ENCODE measurements at regions not wholly inside any gene's neighbourhood (a gene's known extent, or its start where the extent isn't known, plus 50 kb on each side); places are given as distances from the start of the nearest gene placed in this dataset.
A peak's percentile ranks its signal among the peaks of the same experiment; 100 is the strongest.

DNA sequence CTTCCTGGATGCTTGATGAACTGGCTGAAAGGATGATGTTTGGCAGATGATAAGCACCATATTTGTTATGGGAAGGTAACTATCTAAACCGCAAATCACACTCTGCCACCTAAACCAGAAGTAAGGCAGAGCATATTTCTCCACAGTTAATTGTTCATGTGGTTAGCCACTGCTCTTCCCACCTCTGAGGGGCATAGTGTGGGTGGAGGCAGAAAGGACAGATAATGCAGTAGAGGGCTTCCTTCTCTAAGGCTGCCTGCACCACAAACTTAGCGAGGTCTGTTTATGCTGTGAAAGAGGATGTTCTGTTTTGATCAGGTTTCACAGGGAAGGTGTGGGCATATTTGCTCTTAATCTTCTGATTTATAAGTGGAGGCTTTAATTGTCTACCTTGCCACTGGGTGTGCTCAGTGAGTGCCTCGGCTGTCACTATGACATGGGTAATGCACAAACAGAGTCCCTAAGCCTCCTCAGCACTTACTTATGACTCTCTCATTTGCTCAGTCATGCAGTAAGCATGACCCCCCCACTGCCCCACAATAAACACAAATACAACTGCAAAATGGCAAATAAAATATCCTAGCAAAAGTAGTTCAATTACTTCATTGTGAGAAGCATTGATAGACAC lies 401.0 kb downstream of the TMA16 start:
- no peaks in the 10 kb centered on the region for H3K79me2 ChIP-seq (ENCODE audit: control insufficient read depth in 1 of 2, insufficient read depth in 2 of 2, low read length in 2 of 2)
- H3K27ac ChIP-seq (ENCODE audit: low read depth, low read length) = no peak overlapping the region; the same call in 1 of the 2 replicates
- CTCF ChIA-PET (ENCODE audit: partially characterized antibody) = interaction anchor here (0.6 to 1.4 kb wide), 4 partner anchors 10 to 257 kb away, joined by 3 to 4 read pairs (median 3); no protein-coding TSS in a partner anchor
- H3K14ac ChIP-seq (ENCODE audit: insufficient read length) = no peak overlapping the region
- POLR2A ChIA-PET (ENCODE audit: partially characterized antibody) = no interaction called here
- no peak overlapping the region for H4K91ac ChIP-seq (replicated peaks; ENCODE audit: insufficient read length, low read length)
- no peaks in the 10 kb centered on the region for H4K20me1 ChIP-seq (replicated peaks in 1 of 2; ENCODE audit: control insufficient read depth in 1 of 2, insufficient read depth in 2 of 2, low read length in 2 of 2)
- H3K27me3 ChIP-seq (replicated peaks in 1 of 4; ENCODE audit: control insufficient read depth in 3 of 4, extremely low read depth in 1 of 4, insufficient read depth in 3 of 4, low read length in 3 of 4) = no peaks in the 10 kb centered on the region
- H3K9me3 ChIP-seq (ENCODE audit: insufficient read depth in 2 of 2, low read depth in 1 of 2, low read length in 1 of 2) = no peaks in the 10 kb centered on the region
- H2AFZ ChIP-seq (ENCODE audit: low read length) = peak overlapping the region; percentile 85
- DNase-seq (ENCODE audit: low read depth in 1 of 2, low spot score in 2 of 2) (no peak), FAIRE-seq (no peak)
- H2BK20ac ChIP-seq (ENCODE audit: low read length) = no peak overlapping the region
- H4K8ac ChIP-seq (ENCODE audit: extremely low read depth, insufficient read depth, low read length) = no peak overlapping the region
- no peak overlapping the region for H3K56ac ChIP-seq (replicated peaks; ENCODE audit: insufficient read length, low read depth, low read length)
- H3K79me1 ChIP-seq (ENCODE audit: low read depth, low read length) = no peaks in the 10 kb centered on the region
- WGBS, 2 experiments (ENCODE audit: extremely low coverage in 1 of 2, insufficient coverage in 1 of 2, insufficient read length in 1 of 2, insufficient replicate concordance in 2 of 2, low coverage in 1 of 2, low lambda C conversion rate in 2 of 2, missing lambda C conversion rate in 1 of 2) = 78% methylated on average over 3 of the region's 3 CpGs; no CpG with 5 or more reads in 1 of the 2 experiments
- H3K36me3 ChIP-seq (ENCODE audit: control insufficient read depth in 2 of 4, insufficient read depth in 4 of 4, low read length in 3 of 4) = no peaks in the 10 kb centered on the region
- no peak overlapping the region for H2BK12ac ChIP-seq (ENCODE audit: low read depth, low read length)
- H4K5ac ChIP-seq (ENCODE audit: insufficient read length, low read depth, low read length) = peak overlapping the region; percentile 11
- H2AK5ac ChIP-seq (ENCODE audit: low read depth, low read length) = no peak overlapping the region
- no peak overlapping the region for H3K4ac ChIP-seq (replicated peaks; ENCODE audit: insufficient read length, low read depth, low read length)
- H3K4me3 ChIP-seq (ENCODE audit: extremely low read depth in 1 of 4, insufficient read depth in 2 of 4, low read depth in 3 of 4, low read length in 4 of 4) = no peak overlapping the region
- no peak overlapping the region for H2BK15ac ChIP-seq (ENCODE audit: low read length)
- H3K23me2 ChIP-seq (ENCODE audit: low read depth, low read length) = no peaks in the 10 kb centered on the region
- peak overlapping the region in 1 of 2 experiments; percentile 47; a peak in 1 of 4 replicates for H3K4me2 ChIP-seq (ENCODE audit: insufficient read depth in 1 of 2, low read depth in 2 of 2, low read length in 2 of 2)
- H3K23ac ChIP-seq (ENCODE audit: insufficient read length) = no peak overlapping the region
- H3K4me1 ChIP-seq (replicated peaks in 1 of 4; ENCODE audit: control insufficient read depth in 3 of 4, insufficient read depth in 4 of 4, low read length in 3 of 4) = peaks cover 0 to 10% (median 4%) of the 10 kb centered on the region in 4 experiments; a peak in 3 of 7 replicates
- H3K18ac ChIP-seq (ENCODE audit: extremely low read depth, low read length) = peak overlapping the region; percentile 33; the same call in 1 of the 2 replicates
- H3K9ac ChIP-seq (replicated peaks in 1 of 4; ENCODE audit: extremely low read depth in 1 of 4, low read depth in 3 of 4, low read length in 3 of 4) = no peak overlapping the region
- no peak overlapping the region for H2BK120ac ChIP-seq (replicated peaks; ENCODE audit: low read depth, low read length)
- H2BK5ac ChIP-seq (ENCODE audit: low read depth, low read length) = no peak overlapping the region

Data from H1 (cell line).